Ovary (tissue), 7 donors: ENCODE measurements at regions not wholly inside any gene's neighbourhood (a gene's known extent, or its start where the extent isn't known, plus 50 kb on each side); places are given as distances from the start of the nearest gene placed in this dataset.

Experiments used
- DNase-seq, 5 donors: peaks; one replicate each; pipeline ENCODE4 v3.0.0-alpha.2; 2019 to 2020
- H3K27ac ChIP-seq, 2 donors: fragments of 200-600 bp; one replicate each; pipeline versions ENCODE4 v1.5.1 to v1.8.0; 2019 to 2022
- H3K27me3 ChIP-seq: fragments of 200-600 bp; one replicate; pipeline ENCODE4 v1.8.0; 2022
- H3K36me3 ChIP-seq: fragments of 200-600 bp; sonication (generic); one replicate; pipeline ENCODE4 v1.5.1; 2019
- H3K4me1 ChIP-seq: one replicate; pipeline ENCODE4 v1.8.1; 2013; ENCODE audit warnings: mild to moderate bottlenecking, moderate library complexity; ENCODE audit not compliant: insufficient read depth
- H3K4me3 ChIP-seq: fragments of 200-600 bp; sonication (generic); one replicate; pipeline ENCODE4 v1.5.1; 2017
- H3K9me3 ChIP-seq, 2 donors: fragments of 200-600 bp in 1 of 2; sonication (generic) in 1 of 2; one replicate each; pipeline versions ENCODE4 v1.5.1 to v1.8.1; 2013 to 2019; ENCODE audit warnings: mild to moderate bottlenecking in 1 of 2, moderate library complexity in 1 of 2
- EP300 ChIP-seq: sonication (generic); formaldehyde crosslinking; IDR thresholded peaks from one replicate; pipeline ENCODE4 v1.6.1; 2017; ENCODE audit warnings: antibody characterized with exemption
- POLR2A ChIP-seq: fragments of 450-650 bp; IDR thresholded peaks from one replicate; pipeline ENCODE4 v1.6.1; 2017; ENCODE audit warnings: antibody characterized with exemption, mild to moderate bottlenecking, moderate library complexity
- WGBS, 3 donors: extraction: QIAGEN DNeasy Blood & Tissue Kit in 1 of 3; methylation state at CpG; one replicate each; pipeline versions ENCODE4 v1.1.5 to v1.1.7; 2013 to 2017; 5-methylcytosine and 5-hydroxymethylcytosine counted together
- intact Hi-C, 4 donors: fragments of 100-400 bp; cut with DNase I; formaldehyde crosslinking; loops; one replicate each; pipeline versions ENCODE4 v1.11.0 to v1.15.1; 2022 to 2023
- TF ChIP-seq, protein P1 (sequence below), 3 donors: fragments of 450-650 bp in 2 of 3; fragments of 200-600 bp in 1 of 3; IDR thresholded peaks; one replicate each; pipeline versions ENCODE4 v1.5.1 to v1.8.0; 2016 to 2022; ENCODE audit warnings: antibody characterized with exemption in 3 of 3, mild to moderate bottlenecking in 1 of 3
- donor health status: DM: no; HTN: no; CAD: no; lungs with moderate emphysema.
- donor health status: DM: no; HTN: no; CAD: no.
- donor health status: Bipolar disorder and iron deficiency.
- donor health status: DM: no; HTN: no; CAD: no.
- donor health status: DM: yes; HTN: yes; CAD: no.

DNA sequence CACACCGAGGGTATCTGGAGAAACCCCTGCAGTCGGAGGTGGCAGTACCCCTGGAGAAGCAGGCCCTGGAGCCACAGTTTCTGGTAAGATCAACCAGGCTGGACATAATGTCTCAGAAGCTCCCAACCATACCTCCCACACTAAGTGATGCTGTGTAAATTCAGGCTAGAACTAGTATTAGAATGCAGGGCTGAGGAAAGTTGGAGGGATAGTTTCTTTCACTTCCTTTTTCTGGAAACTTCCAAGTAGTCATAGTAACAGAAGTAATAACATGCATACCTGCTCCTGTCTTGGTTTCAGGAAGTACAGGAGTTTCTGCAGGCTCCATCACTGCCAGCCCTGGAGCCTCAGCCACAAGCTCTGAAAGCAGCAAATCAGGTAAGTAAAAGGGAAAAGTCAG, 228.1 kb upstream of the CNTN1 start:
- whole genome bisulfite sequencing, 3 donors, result 71 to 82% (median 81%) methylated on average over 2 of the region's 2 CpGs
- TF ChIP-seq, protein P1, sequence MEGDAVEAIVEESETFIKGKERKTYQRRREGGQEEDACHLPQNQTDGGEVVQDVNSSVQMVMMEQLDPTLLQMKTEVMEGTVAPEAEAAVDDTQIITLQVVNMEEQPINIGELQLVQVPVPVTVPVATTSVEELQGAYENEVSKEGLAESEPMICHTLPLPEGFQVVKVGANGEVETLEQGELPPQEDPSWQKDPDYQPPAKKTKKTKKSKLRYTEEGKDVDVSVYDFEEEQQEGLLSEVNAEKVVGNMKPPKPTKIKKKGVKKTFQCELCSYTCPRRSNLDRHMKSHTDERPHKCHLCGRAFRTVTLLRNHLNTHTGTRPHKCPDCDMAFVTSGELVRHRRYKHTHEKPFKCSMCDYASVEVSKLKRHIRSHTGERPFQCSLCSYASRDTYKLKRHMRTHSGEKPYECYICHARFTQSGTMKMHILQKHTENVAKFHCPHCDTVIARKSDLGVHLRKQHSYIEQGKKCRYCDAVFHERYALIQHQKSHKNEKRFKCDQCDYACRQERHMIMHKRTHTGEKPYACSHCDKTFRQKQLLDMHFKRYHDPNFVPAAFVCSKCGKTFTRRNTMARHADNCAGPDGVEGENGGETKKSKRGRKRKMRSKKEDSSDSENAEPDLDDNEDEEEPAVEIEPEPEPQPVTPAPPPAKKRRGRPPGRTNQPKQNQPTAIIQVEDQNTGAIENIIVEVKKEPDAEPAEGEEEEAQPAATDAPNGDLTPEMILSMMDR (IDR thresholded peaks at IDR 0.05), result no peak
- no peak for TF ChIP-seq EP300
- TF ChIP-seq POLR2A, result no peak
- no peak for DNase-seq
- Histone ChIP-seq H3K4me1 (no peaks in the 10 kb centered on the region), H3K27me3 (no peaks in the 10 kb centered on the region), H3K27ac (no peak overlapping the region), H3K36me3 (no peaks in the 10 kb centered on the region), H3K4me3 (no peak overlapping the region), H3K9me3 (no peaks in the 10 kb centered on the region)
- intact Hi-C loops, result no loop called here

DNA sequence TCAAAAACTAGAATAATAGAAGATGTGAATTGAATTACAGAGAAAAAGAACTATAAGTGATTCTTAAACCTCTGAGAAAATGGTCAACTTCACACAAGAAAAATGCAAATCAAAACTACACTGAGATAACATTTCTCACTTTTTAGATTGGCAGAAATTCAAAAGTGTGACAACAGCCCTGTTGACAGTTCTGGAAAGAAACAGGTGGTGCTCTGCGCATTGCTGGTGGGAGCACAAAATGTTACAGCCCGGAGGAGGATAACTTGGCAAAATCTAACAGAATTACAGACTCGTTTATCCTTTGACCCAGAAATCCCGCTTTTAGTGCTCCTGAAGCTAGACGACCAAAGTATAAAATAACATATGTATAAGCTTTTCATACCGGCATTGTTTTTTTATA, 222.5 kb upstream of the CNTN1 start:
- 5 to 11% (median 6%) methylated on average over 6 of the region's 6 CpGs for WGBS, 3 donors
- H3K36me3 ChIP-seq, result no peaks in the 10 kb centered on the region
- no peaks in the 10 kb centered on the region for H3K27me3 ChIP-seq
- H3K9me3 ChIP-seq, result no peaks in the 10 kb centered on the region
- TF ChIP-seq EP300 (no peak), POLR2A (no peak)
- TF ChIP-seq, protein P1 (IDR thresholded peaks at IDR 0.05), result no peak
- H3K27ac ChIP-seq, result no peak overlapping the region
- intact Hi-C loops, result no loop called here
- no peaks in the 10 kb centered on the region for H3K4me1 ChIP-seq
- DNase-seq, result no peak
- H3K4me3 ChIP-seq, result no peak overlapping the region

DNA sequence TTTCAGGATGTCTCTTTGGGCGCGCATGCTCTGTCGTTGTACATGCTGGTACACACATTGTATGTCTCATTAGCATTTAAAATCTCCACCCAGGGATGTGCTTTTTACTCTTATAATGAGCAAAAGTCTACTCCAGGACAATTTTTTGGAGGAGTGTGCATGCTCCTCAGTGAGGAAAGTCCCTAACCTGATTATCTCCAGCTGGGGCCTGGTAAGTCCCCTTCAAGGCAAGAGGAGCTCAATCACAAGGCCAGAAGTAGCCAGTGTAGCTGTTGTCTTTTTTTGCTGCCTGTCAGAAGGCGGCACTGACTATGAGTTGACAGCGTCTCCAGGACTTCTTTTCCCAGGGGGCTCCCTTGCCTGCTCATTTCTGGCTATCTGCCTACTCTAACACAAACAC, 218.3 kb upstream of the CNTN1 start:
- DNase-seq, result no peak
- Histone ChIP-seq H3K4me1 (no peaks in the 10 kb centered on the region), H3K4me3 (no peak overlapping the region), H3K9me3 (no peaks in the 10 kb centered on the region), H3K36me3 (no peaks in the 10 kb centered on the region), H3K27ac (no peak overlapping the region), H3K27me3 (no peaks in the 10 kb centered on the region)
- 66 to 80% (median 71%) methylated on average over 5 of the region's 5 CpGs for WGBS, 3 donors
- TF ChIP-seq EP300, result no peak
- TF ChIP-seq, protein P1 (IDR thresholded peaks at IDR 0.05), result no peak
- no peak for TF ChIP-seq POLR2A
- intact Hi-C loops, result no loop called here

DNA sequence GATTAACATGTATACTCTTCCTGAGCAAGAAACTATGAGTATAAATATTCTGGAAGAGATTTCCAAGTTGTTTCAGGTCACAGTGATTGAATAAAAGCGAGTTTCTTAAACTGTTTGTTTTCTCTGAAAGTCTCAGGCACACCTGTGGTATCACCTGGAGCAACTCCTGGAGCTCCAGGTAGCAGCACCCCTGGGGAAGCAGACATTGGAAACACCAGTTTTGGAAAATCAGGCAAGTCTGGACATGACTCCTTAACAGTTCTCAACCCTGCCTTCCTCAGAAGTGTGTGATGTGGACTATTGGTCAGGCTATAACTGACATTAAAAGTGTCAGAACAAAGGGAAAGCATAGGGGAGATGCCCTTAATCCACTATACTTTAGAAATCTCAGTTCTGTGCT, 217.6 kb upstream of the CNTN1 start:
- no peaks in the 10 kb centered on the region for H3K9me3 ChIP-seq
- WGBS, 3 donors, result 68 to 90% (median 69%) methylated on average over 1 of the region's 1 CpG
- no peaks in the 10 kb centered on the region for H3K27me3 ChIP-seq
- TF ChIP-seq EP300 (no peak), POLR2A (no peak)
- TF ChIP-seq, protein P1 (IDR thresholded peaks at IDR 0.05), result no peak
- intact Hi-C loops, result no loop called here
- H3K27ac ChIP-seq, result no peak overlapping the region
- no peaks in the 10 kb centered on the region for H3K4me1 ChIP-seq
- H3K36me3 ChIP-seq, result no peaks in the 10 kb centered on the region
- no peak overlapping the region for H3K4me3 ChIP-seq
- no peak for DNase-seq

DNA sequence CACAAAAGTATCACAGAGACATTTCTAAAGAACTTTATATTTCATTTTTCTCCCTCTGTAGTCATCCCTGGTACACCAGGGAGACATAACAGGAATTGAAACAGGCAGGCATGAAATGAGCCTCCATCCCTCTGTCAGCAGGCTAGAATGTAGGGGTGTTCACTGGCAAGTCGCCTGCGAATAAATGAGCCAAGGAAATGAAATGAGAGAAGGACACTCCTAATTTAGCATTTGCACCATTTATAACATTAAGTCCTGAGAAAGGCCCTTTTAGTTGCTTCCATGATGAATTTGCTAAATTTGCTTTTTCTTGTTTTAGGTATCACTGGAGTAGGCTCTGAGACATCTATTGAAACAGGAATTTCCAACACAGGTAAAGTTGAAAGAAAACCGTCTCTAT, 192.4 kb upstream of the CNTN1 start:
- H3K4me1 ChIP-seq, result no peaks in the 10 kb centered on the region
- H3K27me3 ChIP-seq, result no peaks in the 10 kb centered on the region
- H3K4me3 ChIP-seq, result no peak overlapping the region
- no peak overlapping the region for H3K27ac ChIP-seq
- TF ChIP-seq, protein P1 (IDR thresholded peaks at IDR 0.05), result no peak
- no peak for TF ChIP-seq POLR2A
- no peak for TF ChIP-seq EP300
- intact Hi-C loops, result no loop called here
- H3K9me3 ChIP-seq, result no peaks in the 10 kb centered on the region
- DNase-seq, result no peak
- no peaks in the 10 kb centered on the region for H3K36me3 ChIP-seq
- 79 to 84% (median 84%) methylated on average over 3 of the region's 3 CpGs for WGBS, 3 donors
